HG03064 (cell line): ENCODE measurements at regions not wholly inside any gene's neighbourhood (a gene's known extent, or its start where the extent isn't known, plus 50 kb on each side); places are given as distances from the start of the nearest gene placed in this dataset.
"Not testable (repeated sequence)": the region's sequence is repeated elsewhere in the genome, so short reads cannot be mapped to it uniquely, and the experiment has no call there.

ENCODE experiments used
- ATAC-seq: cut with Tn5 transposase; IDR thresholded peaks from one replicate; pipeline ENCODE4 v1.9.1; 2021; ENCODE audit warnings: low read depth; ENCODE audit not compliant: unreplicated experiment

DNA sequence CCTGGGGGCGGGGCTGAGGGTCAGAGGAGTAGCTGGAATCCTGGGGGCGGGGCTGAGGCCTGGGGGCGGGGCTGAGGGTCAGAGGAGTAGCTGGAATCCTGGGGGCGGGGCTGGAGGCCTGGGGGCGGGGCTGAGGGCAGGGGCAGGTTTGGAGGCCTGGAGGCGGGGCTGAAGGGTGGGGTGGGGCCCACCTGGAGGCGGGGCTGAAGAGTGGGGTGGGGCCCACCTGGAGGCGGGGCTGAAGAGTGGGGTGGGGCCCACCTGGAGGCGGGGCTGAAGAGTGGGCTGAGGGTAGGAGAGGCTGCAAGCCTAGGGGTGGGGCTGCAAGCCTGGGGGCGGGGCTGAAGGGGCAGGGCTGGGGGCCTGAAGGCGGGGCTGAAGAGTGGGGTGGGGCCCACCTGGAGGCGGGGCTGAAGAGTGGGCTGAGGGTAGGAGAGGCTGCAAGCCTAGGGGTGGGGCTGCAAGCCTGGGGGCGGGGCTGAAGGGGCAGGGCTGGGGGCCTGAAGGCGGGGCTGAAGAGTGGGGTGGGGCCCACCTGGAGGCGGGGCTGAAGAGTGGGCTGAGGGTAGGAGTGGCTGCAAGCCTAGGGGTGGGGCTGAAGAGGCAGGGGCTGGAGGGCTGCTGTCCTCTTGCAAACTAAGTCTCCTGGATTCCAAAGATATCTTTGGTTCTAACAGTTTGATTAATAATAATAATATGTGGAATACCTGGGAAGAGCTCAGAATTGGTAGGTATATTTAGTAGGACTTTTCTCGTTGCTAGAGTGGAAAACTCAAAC lies 1329.7 kb downstream of the BRD1 start:
- ATAC-seq, result not testable (repeated sequence)

GRCh38 chr22:48496987-48497650 lies 1330.6 kb downstream of the BRD1 start:
- no peak for ATAC-seq

DNA sequence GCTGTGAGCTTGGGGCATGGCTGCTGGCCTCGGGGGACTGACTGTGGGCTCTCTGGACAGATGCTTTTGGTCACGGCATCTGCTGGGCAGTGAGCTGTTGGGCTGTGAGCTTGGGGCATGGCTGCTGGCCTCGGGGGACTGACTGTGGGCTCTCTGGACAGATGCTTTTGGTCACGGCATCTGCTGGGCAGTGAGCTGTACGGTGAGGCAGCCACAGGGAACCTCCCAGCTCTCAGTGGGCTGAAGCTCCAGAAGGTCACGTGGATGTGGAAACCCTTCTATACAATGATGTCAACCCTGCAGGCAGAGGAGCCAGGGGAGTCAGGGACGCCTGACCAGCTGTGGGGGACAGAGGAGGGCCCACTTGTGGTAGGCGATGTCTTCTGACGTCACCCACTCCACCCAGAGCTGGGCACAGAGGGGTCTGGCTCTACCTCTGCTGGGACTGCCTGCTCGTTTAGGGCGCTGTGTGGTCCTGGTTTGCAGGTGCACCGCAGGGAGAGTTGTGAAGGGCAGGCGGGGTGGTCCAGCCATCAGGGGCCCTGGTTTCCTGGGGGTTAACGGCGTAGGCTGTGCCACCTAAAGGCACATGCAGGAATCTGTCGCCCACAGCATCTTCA lies 1331.3 kb downstream of the BRD1 start:
- no peak for ATAC-seq

DNA sequence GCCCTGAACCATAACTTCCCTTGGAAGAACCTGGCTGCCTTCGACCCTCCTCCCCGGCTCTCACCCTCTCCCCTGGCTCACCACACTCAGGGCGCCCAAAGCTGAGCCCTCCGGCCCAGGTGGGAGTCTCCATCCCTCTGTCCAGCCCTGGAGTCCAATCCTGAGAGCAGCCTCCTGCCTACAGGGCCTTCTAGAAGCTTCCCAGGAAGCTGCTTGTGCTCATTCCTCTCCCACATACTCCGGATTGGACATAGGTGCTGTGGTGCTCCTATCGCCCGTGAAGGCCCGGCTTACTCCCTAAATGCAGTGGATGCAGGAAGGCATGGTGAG lies 1332.0 kb downstream of the BRD1 start:
- ATAC-seq, result no peak

DNA sequence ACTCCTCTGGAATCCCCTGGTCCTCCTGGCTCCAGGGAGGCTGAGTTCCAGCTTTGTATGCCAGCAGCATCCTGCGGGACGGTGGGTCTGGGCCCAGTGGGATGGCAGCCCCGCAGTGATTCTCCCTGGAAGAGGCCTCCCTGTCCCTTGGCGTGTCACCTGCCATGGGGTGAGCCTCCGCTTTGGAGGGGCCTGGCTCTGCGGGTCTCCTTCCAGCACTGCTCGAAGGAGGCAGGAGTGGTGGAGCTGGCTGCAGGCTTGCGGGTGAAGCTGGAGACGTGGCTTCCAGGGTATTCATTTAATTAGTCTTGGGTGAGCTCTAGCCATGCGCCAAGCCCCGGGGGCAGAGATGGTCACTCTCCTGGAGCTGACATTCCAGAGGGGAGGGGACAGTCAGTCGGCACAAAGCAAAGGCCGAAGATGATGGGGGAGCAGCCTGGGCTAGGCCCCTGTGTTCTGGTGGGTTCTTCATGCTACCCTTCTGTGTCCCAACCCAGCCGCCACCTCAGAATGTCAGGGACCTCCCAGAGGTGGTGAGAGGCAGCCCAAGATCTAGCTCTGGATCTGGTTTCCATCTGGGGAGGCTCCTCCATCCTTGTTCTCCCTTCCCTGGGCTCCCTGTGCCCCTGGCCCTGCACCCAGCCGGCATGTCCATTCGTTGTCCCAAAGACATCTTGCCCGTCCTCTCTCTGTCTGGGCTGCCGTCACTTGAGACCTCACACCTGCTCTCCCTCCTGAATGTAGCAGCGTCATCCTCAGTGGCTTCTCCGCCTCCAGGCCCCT lies 1332.5 kb downstream of the BRD1 start:
- no peak for ATAC-seq

GRCh38 chr22:48494256-48494967 lies 1333.3 kb downstream of the BRD1 start:
- ATAC-seq, result no peak

DNA sequence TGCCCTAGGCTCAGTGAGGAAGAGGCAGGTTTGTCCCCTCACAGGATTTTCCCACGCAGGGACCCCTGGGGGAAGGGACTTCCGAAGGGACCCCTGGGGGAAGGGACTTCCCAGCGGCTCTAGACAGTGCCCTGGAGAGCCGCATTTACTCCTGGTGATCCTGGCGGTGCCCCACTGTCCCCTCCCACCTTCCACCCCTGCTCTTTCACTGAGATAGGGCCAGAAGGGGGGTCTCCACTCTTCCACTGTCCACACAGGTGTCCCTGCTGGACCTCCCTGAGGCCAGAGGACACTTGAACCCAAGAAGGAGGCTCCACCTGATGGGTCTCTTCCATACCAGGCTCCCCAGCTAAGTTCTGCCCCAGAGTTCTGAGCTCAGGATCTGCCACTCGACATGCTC lies 1333.9 kb downstream of the BRD1 start:
- no peak for ATAC-seq

- ATAC-seq, result no peak
Measured at GRCh38 chr22:48492366-48493320, 1335.0 kb downstream of the BRD1 start.

- ATAC-seq, result no peak
Measured at GRCh38 chr22:48491451-48491941, 1336.2 kb downstream of the BRD1 start.

GRCh38 chr22:48490500-48491411 lies 1336.9 kb downstream of the BRD1 start:
- ATAC-seq, result no peak

DNA sequence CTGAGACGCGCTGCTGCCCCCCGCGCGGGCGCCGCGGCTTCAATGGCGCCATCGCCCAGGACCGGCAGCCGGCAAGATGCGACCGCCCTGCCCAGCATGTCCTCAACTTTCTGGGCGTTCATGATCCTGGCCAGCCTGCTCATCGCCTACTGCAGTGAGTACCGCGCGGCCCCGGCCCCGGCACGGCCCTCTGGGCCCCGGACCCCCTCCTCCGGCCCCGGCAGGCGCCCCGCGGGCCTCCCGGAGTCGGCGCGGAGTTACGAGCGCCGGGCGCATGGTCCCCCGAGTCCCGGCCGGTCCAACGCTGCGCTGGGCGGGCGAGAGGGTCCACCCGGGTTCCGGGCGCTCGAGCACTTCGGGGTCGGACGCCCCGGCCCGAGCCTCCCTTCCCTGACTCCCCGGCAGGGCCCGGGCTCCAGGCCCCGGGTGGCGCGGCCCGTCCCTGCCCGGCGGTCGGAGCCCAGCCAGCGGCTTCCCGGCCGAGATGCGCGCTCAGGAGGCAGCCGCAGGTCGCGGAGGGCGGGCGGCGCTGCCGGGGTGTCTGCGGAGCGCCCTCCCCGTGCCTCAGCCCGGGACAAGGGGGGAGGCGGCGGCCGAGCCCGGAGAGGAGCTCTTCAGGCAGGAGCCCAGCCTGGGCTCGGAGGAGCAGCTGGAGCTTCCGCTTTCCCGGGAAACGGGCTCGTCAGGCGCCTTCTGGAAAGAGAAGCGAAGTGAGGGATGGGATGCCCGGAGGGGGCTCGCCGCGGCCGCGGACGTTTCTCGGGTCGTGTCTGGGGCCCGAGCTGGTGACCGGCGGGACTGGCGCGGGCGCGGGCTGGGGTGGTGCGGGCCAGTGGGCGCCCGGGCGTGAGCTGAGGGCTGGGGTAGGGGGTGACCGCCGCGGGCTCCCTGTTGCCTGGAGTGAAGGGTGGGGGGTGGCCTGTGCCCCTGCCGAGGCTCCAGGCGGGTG lies 1337.8 kb downstream of the BRD1 start:
- no peak for ATAC-seq

GRCh38 chr22:48488611-48489511 lies 1338.8 kb downstream of the BRD1 start:
- ATAC-seq, result no peak

DNA sequence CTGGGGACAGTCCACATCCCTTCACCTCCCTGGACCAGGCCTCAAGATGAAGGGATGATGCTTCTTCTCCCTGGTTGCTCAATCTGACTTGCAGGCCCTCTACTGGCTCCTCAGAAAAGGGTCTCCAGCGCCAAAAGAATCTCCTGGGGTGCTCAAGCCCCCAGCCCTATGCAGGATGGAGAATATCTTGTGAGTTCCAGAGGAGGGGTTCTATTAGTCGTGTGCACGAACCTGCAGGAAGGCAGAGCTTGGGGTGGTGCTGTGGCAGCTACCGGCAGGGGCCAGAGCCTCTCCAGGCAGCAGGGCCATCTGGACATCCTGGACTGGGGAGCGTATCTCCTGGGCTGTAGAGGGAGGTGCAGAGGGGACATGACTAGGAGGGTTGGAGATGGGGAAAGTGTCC lies 1339.5 kb downstream of the BRD1 start:
- no peak for ATAC-seq

GRCh38 chr22:48486558-48486957 lies 1341.1 kb downstream of the BRD1 start:
- no peak for ATAC-seq

DNA sequence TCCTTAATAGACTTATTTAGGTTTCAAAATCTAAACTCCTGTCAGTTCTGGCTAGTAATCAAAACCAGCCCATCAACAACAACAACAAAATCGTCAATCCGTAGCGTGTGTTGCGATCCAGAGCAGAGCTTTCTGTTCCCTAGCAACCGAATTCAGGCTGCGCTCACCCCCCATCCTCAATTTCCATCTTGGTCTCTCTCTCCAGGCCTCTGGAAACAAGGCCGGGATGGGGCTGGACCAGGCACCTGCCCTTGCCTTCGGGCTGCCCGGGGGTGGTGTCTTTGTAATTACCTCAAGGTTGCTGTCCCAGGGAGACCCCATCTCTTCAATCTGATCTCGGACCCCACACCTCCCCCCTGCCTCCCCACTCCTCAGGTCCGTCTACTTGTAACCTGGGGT lies 1341.5 kb downstream of the BRD1 start:
- ATAC-seq, result no peak
